ENCODE measurements at regions not wholly inside any gene's neighbourhood (a gene's known extent, or its start where the extent isn't known, plus 50 kb on each side); places are given as distances from the start of the nearest gene placed in this dataset.

GRCh38 chr16:14366447-14366846 is 263.6 kb downstream of the PARN start:
- no peak for TF ChIP-seq EZH2 (optimal IDR thresholded peaks at IDR 0.05; ENCODE audit: low read depth, low read length)
- no peak for TF ChIP-seq CTCF (IDR thresholded peaks at IDR 0.05; ENCODE audit: low read length)
- no peak for TF ChIP-seq EZH2phosphoT487 (IDR thresholded peaks at IDR 0.05; ENCODE audit: low read length)
